Sigmoid colon (tissue), 6 donors: ENCODE measurements at regions not wholly inside any gene's neighbourhood (a gene's known extent, or its start where the extent isn't known, plus 50 kb on each side); places are given as distances from the start of the nearest gene placed in this dataset.

ENCODE experiments used
- DNase-seq: peaks from one replicate; pipeline ENCODE4 v3.0.0-alpha.2; 2019
- H3K27ac ChIP-seq, 4 donors: fragments of 200-600 bp; sonication (generic); one replicate each; pipeline ENCODE4 v1.5.1; 2016 to 2019; ENCODE audit warnings: mild to moderate bottlenecking in 1 of 4
- H3K27me3 ChIP-seq, 3 donors: fragments of 200-600 bp; sonication (generic); one replicate each; pipeline ENCODE4 v1.5.1; 2019; ENCODE audit warnings: mild to moderate bottlenecking in 1 of 3
- H3K36me3 ChIP-seq, 4 donors: fragments of 200-600 bp; sonication (generic); one replicate each; pipeline ENCODE4 v1.5.1; 2016 to 2019
- H3K4me1 ChIP-seq, 4 donors: fragments of 200-600 bp; sonication (generic); one replicate each; pipeline ENCODE4 v1.5.1; 2017 to 2019
- H3K4me3 ChIP-seq, 4 donors: fragments of 200-600 bp; sonication (generic); one replicate each; pipeline ENCODE4 v1.5.1; 2017 to 2019; ENCODE audit warnings: mild to moderate bottlenecking in 2 of 4, moderate library complexity in 1 of 4
- H3K9me3 ChIP-seq, 4 donors: fragments of 200-600 bp in 3 of 4; sonication (generic) in 3 of 4; one replicate each; pipeline versions ENCODE4 v1.5.1 to v1.6.1; 2013 to 2019
- CTCF ChIP-seq, 4 experiments: fragments of 450-650 bp in 3 of 4; fragments of 200-600 bp in 1 of 4; IDR thresholded peaks; one replicate each; pipeline ENCODE4 v1.5.1; 2016 to 2019; ENCODE audit warnings: antibody characterized with exemption in 4 of 4, mild to moderate bottlenecking in 3 of 4, moderate library complexity in 2 of 4
- EP300 ChIP-seq, 4 donors: sonication (generic); formaldehyde crosslinking; IDR thresholded peaks; one replicate each; pipeline ENCODE4 v1.6.1; 2017; ENCODE audit warnings: antibody characterized with exemption in 4 of 4
- POLR2A ChIP-seq, 2 donors: fragments of 450-650 bp; IDR thresholded peaks; one replicate each; pipeline ENCODE4 v1.6.1; 2016; ENCODE audit warnings: antibody characterized with exemption in 2 of 2, mild to moderate bottlenecking in 2 of 2, moderate library complexity in 2 of 2
- POLR2AphosphoS5 ChIP-seq, 4 donors: sonication (generic); formaldehyde crosslinking; IDR thresholded peaks; one replicate each; pipeline ENCODE4 v1.6.1; 2017; ENCODE audit warnings: antibody characterized with exemption in 4 of 4
- WGBS, 2 donors: extraction: QIAGEN DNeasy Blood & Tissue Kit; methylation state at CpG; one replicate each; pipeline ENCODE4 v1.1.7; 2013; 5-methylcytosine and 5-hydroxymethylcytosine counted together
- intact Hi-C: fragments of 100-400 bp; cut with DNase I; formaldehyde crosslinking; loops from one replicate; pipeline ENCODE4 v1.15.1; 2023
- donor health status: healthy with polysubstance abuse.
- donor health status: healthy.

- no peak for DNase-seq
- H3K4me1 ChIP-seq, result no peaks in the 10 kb centered on the region
- H3K27me3 ChIP-seq, result no peaks in the 10 kb centered on the region
- no peak overlapping the region for H3K4me3 ChIP-seq
- H3K36me3 ChIP-seq, result no peaks in the 10 kb centered on the region
- WGBS, 2 donors, result 64 to 82% methylated on average over 5 of the region's 5 CpGs
- no peaks in the 10 kb centered on the region for H3K9me3 ChIP-seq
- no peak overlapping the region for H3K27ac ChIP-seq
- no peak for TF ChIP-seq POLR2AphosphoS5 (IDR thresholded peaks at IDR 0.05)
- intact Hi-C loops, result no loop called here
Measured at GRCh38 chr20:60813066-60813465, 439.0 kb upstream of the CDH4 start.

- Histone ChIP-seq H3K4me1 (no peaks in the 10 kb centered on the region), H3K27ac (no peak overlapping the region), H3K36me3 (no peaks in the 10 kb centered on the region), H3K9me3 (no peaks in the 10 kb centered on the region), H3K4me3 (no peak overlapping the region), H3K27me3 (no peaks in the 10 kb centered on the region)
- no peak for DNase-seq
- intact Hi-C loops, result no loop called here
- 84 to 89% methylated on average over 6 of the region's 6 CpGs for WGBS, 2 donors
- TF ChIP-seq CTCF (IDR thresholded peaks at IDR 0.05) (no peak), POLR2A (IDR thresholded peaks at IDR 0.05) (no peak), POLR2AphosphoS5 (IDR thresholded peaks at IDR 0.05) (no peak), EP300 (IDR thresholded peaks at IDR 0.05) (no peak)
Measured at GRCh38 chr20:60815656-60816055, 436.4 kb upstream of the CDH4 start.

- 81 to 89% methylated on average over 2 of the region's 2 CpGs for WGBS, 2 donors
- Histone ChIP-seq H3K36me3 (no peaks in the 10 kb centered on the region), H3K27me3 (peaks cover 0 to 10% (median 0%) of the 10 kb centered on the region in 3 donors), H3K4me1 (no peaks in the 10 kb centered on the region), H3K4me3 (no peak overlapping the region), H3K27ac (no peak overlapping the region), H3K9me3 (no peaks in the 10 kb centered on the region)
- intact Hi-C loops, result no loop called here
- TF ChIP-seq CTCF (IDR thresholded peaks at IDR 0.05) (no peak), POLR2AphosphoS5 (IDR thresholded peaks at IDR 0.05) (no peak), EP300 (IDR thresholded peaks at IDR 0.05) (no peak), POLR2A (IDR thresholded peaks at IDR 0.05) (no peak)
- DNase-seq, result no peak
Measured at GRCh38 chr20:60816901-60817300, 435.2 kb upstream of the CDH4 start.

- Histone ChIP-seq H3K9me3 (no peaks in the 10 kb centered on the region), H3K27ac (no peak overlapping the region), H3K36me3 (no peaks in the 10 kb centered on the region), H3K4me3 (no peak overlapping the region), H3K4me1 (no peaks in the 10 kb centered on the region), H3K27me3 (peaks cover 0 to 10% (median 0%) of the 10 kb centered on the region in 3 donors)
- no peak for DNase-seq
- TF ChIP-seq POLR2A (IDR thresholded peaks at IDR 0.05), result no peak
- no peak for TF ChIP-seq EP300 (IDR thresholded peaks at IDR 0.05)
- TF ChIP-seq CTCF (IDR thresholded peaks at IDR 0.05), result no peak
- no peak for TF ChIP-seq POLR2AphosphoS5 (IDR thresholded peaks at IDR 0.05)
- 66 to 80% methylated on average over 4 of the region's 4 CpGs for WGBS, 2 donors
- intact Hi-C loops, result no loop called here
Measured at GRCh38 chr20:60817891-60818290, 434.2 kb upstream of the CDH4 start.

- Histone ChIP-seq H3K36me3 (no peaks in the 10 kb centered on the region), H3K9me3 (no peaks in the 10 kb centered on the region), H3K4me3 (no peak overlapping the region), H3K4me1 (no peaks in the 10 kb centered on the region), H3K27ac (no peak overlapping the region), H3K27me3 (peaks cover 0 to 13% (median 0%) of the 10 kb centered on the region in 3 donors)
- no peak for DNase-seq
- intact Hi-C loops, result no loop called here
- 35 to 51% methylated on average over 5 of the region's 5 CpGs for WGBS, 2 donors
- TF ChIP-seq POLR2AphosphoS5 (IDR thresholded peaks at IDR 0.05), result no peak
- TF ChIP-seq CTCF (IDR thresholded peaks at IDR 0.05), result no peak
- no peak for TF ChIP-seq EP300 (IDR thresholded peaks at IDR 0.05)
- TF ChIP-seq POLR2A (IDR thresholded peaks at IDR 0.05), result no peak
Measured at GRCh38 chr20:60819511-60819910, 432.6 kb upstream of the CDH4 start.
